ENCODE measurements at regions not wholly inside any gene's neighbourhood (a gene's known extent, or its start where the extent isn't known, plus 50 kb on each side); places are given as distances from the start of the nearest gene placed in this dataset.

DNA sequence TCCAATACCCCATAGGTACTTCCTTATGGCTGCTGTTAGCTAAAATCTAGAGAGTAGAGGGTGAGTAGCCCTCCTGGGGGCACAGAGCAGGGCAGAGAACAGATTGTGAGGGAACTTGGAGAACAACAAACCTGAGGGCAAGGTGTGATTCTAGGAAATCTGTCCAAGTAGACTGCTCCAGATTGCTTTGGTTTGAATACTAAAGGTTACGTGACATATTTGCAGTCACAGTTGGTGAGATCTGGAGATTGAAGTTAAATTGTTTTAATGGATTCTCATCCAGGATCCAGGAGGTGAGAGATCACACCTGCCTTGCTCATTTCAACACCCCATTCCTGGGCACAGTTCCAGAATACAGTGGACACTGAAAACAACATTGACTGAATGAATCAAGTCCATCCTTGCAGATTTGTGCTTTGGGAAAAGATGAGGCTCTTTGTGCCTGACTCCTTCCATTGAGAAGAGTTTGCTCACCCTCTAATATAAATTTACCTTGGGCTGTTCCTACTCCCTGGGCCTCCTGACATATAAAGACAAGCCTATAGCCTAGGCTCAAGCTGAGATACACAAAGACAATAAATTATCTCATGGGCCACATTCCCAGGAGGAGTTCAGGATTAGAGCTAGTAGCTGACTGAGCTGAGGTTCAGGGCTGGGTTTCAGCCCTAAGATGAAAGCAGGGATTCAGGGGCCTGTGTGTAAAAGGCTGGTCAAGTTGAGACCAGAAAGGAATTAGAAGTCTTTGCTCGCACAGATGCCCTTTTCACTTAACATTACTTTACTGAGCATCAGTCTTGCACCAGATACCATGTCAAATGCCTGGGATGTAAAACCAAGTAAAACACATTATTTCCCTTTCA is 400.9 kb upstream of the MCTP2 start:
- peak overlapping the region in 2 of 12 donors; percentile 36 to 43 for H3K27ac ChIP-seq
- TF ChIP-seq, protein P1, sequence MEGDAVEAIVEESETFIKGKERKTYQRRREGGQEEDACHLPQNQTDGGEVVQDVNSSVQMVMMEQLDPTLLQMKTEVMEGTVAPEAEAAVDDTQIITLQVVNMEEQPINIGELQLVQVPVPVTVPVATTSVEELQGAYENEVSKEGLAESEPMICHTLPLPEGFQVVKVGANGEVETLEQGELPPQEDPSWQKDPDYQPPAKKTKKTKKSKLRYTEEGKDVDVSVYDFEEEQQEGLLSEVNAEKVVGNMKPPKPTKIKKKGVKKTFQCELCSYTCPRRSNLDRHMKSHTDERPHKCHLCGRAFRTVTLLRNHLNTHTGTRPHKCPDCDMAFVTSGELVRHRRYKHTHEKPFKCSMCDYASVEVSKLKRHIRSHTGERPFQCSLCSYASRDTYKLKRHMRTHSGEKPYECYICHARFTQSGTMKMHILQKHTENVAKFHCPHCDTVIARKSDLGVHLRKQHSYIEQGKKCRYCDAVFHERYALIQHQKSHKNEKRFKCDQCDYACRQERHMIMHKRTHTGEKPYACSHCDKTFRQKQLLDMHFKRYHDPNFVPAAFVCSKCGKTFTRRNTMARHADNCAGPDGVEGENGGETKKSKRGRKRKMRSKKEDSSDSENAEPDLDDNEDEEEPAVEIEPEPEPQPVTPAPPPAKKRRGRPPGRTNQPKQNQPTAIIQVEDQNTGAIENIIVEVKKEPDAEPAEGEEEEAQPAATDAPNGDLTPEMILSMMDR (IDR thresholded peaks at IDR 0.05) = no peak
- TF ChIP-seq POLR2A (IDR thresholded peaks at IDR 0.05) = no peak
- H3K9me3 ChIP-seq = no peaks in the 10 kb centered on the region
- 87 to 97% (median 91%) methylated on average over 2 of the region's 2 CpGs for WGBS, 4 donors
- DNase-seq (no peak), ATAC-seq (no peak)
- no peaks in the 10 kb centered on the region for H3K36me3 ChIP-seq
- peaks cover 0 to 5% (median 0%) of the 10 kb centered on the region in 9 donors for H3K27me3 ChIP-seq
- H3K4me3 ChIP-seq = no peak overlapping the region
- intact Hi-C loops (cut with DNase I) = no loop called here
- H3K4me1 ChIP-seq = peaks cover 0 to 9% (median 0%) of the 10 kb centered on the region in 12 donors

DNA sequence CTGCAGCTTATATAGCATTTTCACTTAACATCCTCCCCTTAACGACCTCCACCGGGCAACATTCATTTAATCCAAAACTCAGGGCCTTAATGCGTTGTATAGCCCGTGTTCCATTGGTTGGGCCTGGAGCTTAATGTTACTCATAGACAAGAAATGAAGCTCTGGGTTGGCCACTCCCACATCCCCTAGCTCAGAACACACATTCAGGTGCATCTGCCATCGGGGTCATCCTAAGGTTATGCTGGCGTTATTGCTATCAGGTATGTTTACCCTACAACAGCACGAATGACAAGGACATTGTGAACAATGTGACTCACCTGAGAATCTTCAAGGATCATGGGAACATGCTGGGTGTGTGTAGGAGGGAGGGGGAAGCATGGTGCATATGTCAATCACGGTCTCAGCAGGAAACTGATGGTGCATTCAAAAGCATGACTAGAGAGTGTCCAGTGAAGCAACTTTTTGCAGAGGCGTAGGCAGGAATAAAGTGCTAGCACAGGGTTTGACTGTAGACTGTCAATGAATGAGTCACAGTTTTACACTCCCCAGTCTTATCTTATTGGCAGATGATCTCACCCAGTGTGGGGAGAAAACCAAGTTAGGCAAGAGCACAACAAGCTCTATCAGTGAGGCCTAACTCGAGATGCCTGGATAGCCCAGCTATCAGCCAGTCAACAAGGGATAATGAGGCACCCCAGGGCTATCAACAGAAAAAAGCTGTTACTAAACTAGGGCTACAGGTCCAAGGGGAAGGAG is 402.1 kb upstream of the MCTP2 start:
- intact Hi-C loops (cut with DNase I) = no loop called here
- TF ChIP-seq POLR2A (IDR thresholded peaks at IDR 0.05) = no peak
- TF ChIP-seq, protein P1 (IDR thresholded peaks at IDR 0.05) = no peak

DNA sequence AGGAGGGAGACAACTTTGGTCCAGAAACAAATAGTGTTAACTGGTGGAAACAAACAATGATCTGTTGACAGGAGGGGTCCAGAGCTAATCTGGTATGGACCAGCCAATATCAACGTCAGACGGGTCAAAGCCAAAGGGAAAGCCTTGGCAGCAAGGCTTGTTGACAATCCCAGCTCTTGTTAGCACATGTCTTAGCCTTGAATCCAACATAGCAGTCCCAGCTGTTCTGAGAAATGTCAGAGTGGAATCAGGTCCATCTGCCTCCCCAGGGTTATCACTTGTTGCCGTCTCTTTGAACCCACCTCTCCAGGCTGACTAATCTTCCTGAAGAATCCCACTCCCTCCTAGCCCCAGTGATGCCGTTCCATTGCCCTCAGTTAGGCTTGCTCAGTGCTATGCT is 404.6 kb upstream of the MCTP2 start:
- Histone ChIP-seq H3K36me3 (no peaks in the 10 kb centered on the region), H3K4me3 (no peak overlapping the region), H3K9me3 (no peaks in the 10 kb centered on the region), H3K27ac (peak overlapping the region in 3 of 12 donors; percentile 11 to 47 (median 46)), H3K4me1 (peaks cover 0 to 9% (median 0%) of the 10 kb centered on the region in 12 donors), H3K27me3 (no peaks in the 10 kb centered on the region)
- WGBS, 4 donors = 41 to 53% (median 50%) methylated on average over 4 of the region's 4 CpGs
- no peak for TF ChIP-seq POLR2A (IDR thresholded peaks at IDR 0.05)
- TF ChIP-seq, protein P1 (IDR thresholded peaks at IDR 0.05) = no peak
- ATAC-seq (peak in 3 of 4 donors; percentile 25 to 73 (median 56)), DNase-seq (peak in 3 of 5 donors; percentile 23 to 45 (median 26))
- intact Hi-C loops (cut with DNase I) = no loop called here

More for the DNA sequence above, 402.1 kb upstream of the MCTP2 start:
- Histone ChIP-seq H3K27me3 (no peaks in the 10 kb centered on the region), H3K36me3 (no peaks in the 10 kb centered on the region), H3K4me3 (no peak overlapping the region), H3K27ac (peak overlapping the region in 5 of 12 donors; percentile 2 to 31 (median 14)), H3K9me3 (no peaks in the 10 kb centered on the region), H3K4me1 (peaks cover 0 to 9% (median 0%) of the 10 kb centered on the region in 12 donors)
- ATAC-seq (peak; percentile 38 to 94 (median 86)), DNase-seq (peak in 2 of 5 donors; percentile 29 to 36)
- 71 to 76% (median 72%) methylated on average over 10 of the region's 10 CpGs for WGBS, 4 donors

DNA sequence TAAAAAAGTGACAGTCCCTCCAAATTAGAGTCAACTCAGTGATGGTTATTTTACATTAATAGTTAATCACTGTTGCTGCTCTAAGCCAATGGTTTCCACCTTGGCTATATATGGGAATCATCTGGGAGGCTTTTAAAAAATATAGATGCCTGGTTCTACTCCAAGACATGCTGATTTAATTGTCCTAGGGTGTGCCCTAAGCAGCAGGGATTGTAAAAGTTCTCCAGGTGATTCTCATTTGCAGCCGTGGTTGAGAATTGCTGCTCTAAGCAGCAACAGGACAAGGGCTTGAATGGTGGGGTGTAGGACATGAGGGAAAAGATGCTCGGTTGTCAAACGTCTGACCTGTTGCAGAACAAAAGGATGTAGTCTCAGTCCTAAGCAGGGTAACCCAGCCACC is 405.1 kb upstream of the MCTP2 start:
- TF ChIP-seq POLR2A (IDR thresholded peaks at IDR 0.05) = no peak
- TF ChIP-seq, protein P1 (IDR thresholded peaks at IDR 0.05) = no peak
- 52 to 67% (median 66%) methylated on average over 3 of the region's 3 CpGs for WGBS, 4 donors
- Histone ChIP-seq H3K27me3 (no peaks in the 10 kb centered on the region), H3K9me3 (no peaks in the 10 kb centered on the region), H3K4me1 (peaks cover 0 to 9% (median 0%) of the 10 kb centered on the region in 12 donors), H3K4me3 (no peak overlapping the region), H3K27ac (peak overlapping the region in 3 of 12 donors; percentile 22 to 47 (median 46)), H3K36me3 (no peaks in the 10 kb centered on the region)
- no peak for ATAC-seq
- no peak for DNase-seq
- intact Hi-C loops (cut with DNase I) = no loop called here
